HEK293T (cell line): ENCODE measurements at regions not wholly inside any gene's neighbourhood (a gene's known extent, or its start where the extent isn't known, plus 50 kb on each side); places are given as distances from the start of the nearest gene placed in this dataset.

ENCODE experiments used
- ELF4 ChIP-seq: fragments of 450-650 bp; IDR thresholded peaks from 2 replicates; pipeline ENCODE4 v1.6.1; 2017; ENCODE audit warnings: antibody characterized with exemption
- FOXK2 ChIP-seq: fragments of 450-650 bp; IDR thresholded peaks from 2 replicates; pipeline ENCODE4 v1.6.1; 2016; ENCODE audit warnings: mild to moderate bottlenecking

DNA sequence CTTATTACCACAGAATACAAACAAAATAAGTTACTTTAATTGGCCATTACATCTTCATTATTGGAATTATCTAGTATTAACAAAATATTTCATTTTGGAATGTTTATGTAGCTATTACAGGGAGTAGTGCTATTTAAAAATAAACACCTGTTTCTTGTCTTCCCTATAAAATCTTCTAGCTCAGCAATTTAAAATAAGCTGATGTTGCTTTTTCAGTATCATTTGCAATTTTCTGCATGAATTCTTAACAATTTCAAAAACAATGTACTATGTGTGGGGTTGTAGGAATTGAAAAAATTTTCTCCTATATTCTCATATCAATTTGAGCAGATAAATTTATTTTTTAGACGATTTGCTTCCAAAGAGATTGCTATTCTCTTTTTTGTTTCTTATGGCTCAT lies 1251.3 kb upstream of the CRIM1 start:
- TF ChIP-seq ELF4 (no peak), FOXK2 (no peak)
